Colonic mucosa (tissue), 4 donors: ENCODE measurements at regions not wholly inside any gene's neighbourhood (a gene's known extent, or its start where the extent isn't known, plus 50 kb on each side); places are given as distances from the start of the nearest gene placed in this dataset.

ENCODE experiments used
- DNase-seq: peaks from one replicate; pipeline ENCODE4 v3.0.0-alpha.2; 2020
- H3K27ac ChIP-seq: fragments of 200-600 bp; one replicate; pipeline ENCODE4 v1.8.0; 2021
- H3K27me3 ChIP-seq: fragments of 200-600 bp; one replicate; pipeline ENCODE4 v1.8.0; 2021
- H3K36me3 ChIP-seq: fragments of 200-600 bp; one replicate; pipeline ENCODE4 v1.8.0; 2021
- H3K4me1 ChIP-seq: fragments of 200-600 bp; one replicate; pipeline ENCODE4 v1.8.0; 2021; ENCODE audit warnings: mild to moderate bottlenecking
- H3K4me3 ChIP-seq: fragments of 200-600 bp; one replicate; pipeline ENCODE4 v1.8.0; 2021
- H3K9ac ChIP-seq, 2 donors: one replicate each; pipeline ENCODE4 v1.7.0; 2013; ENCODE audit warnings: control low read depth in 2 of 2, low read depth in 2 of 2, low read length in 2 of 2
- H3K9me3 ChIP-seq: fragments of 200-600 bp; one replicate; pipeline ENCODE4 v1.8.0; 2021
- CTCF ChIP-seq: fragments of 200-600 bp; IDR thresholded peaks from one replicate; pipeline ENCODE4 v1.8.0; 2022; ENCODE audit warnings: antibody characterized with exemption, mild to moderate bottlenecking
- intact Hi-C: fragments of 100-400 bp; cut with DNase I; formaldehyde crosslinking; loops from one replicate; pipeline ENCODE4 v1.14.1; 2022
- donor health status: healthy.
- donor health status: DM: no; HTN: no; CAD: no.
- donor health status: DM: no; HTN: no; CAD: no.

GRCh38 chr21:31599013-31599412 lies 60.5 kb upstream of the SOD1 start:
- no peak overlapping the region for H3K27ac ChIP-seq
- no peaks in the 10 kb centered on the region for H3K4me1 ChIP-seq
- H3K36me3 ChIP-seq = no peaks in the 10 kb centered on the region
- no peak overlapping the region for H3K9ac ChIP-seq
- intact Hi-C loops = no loop called here
- DNase-seq = no peak
- no peak for TF ChIP-seq CTCF
- no peaks in the 10 kb centered on the region for H3K9me3 ChIP-seq
- H3K4me3 ChIP-seq = no peak overlapping the region
- no peaks in the 10 kb centered on the region for H3K27me3 ChIP-seq

- no peaks in the 10 kb centered on the region for H3K9me3 ChIP-seq
- no peaks in the 10 kb centered on the region for H3K36me3 ChIP-seq
- no peaks in the 10 kb centered on the region for H3K27me3 ChIP-seq
- no peak overlapping the region for H3K9ac ChIP-seq
- DNase-seq = no peak
- intact Hi-C loops = no loop called here
- no peak overlapping the region for H3K4me3 ChIP-seq
- TF ChIP-seq CTCF = no peak
- H3K4me1 ChIP-seq = no peaks in the 10 kb centered on the region
- no peak overlapping the region for H3K27ac ChIP-seq
Observed at GRCh38 chr21:31597683-31598082, 61.8 kb upstream of the SOD1 start.

GRCh38 chr21:31596055-31596454 lies 63.4 kb upstream of the SOD1 start:
- Histone ChIP-seq H3K9me3 (no peaks in the 10 kb centered on the region), H3K27me3 (no peaks in the 10 kb centered on the region), H3K9ac (no peak overlapping the region), H3K4me3 (no peak overlapping the region), H3K36me3 (no peaks in the 10 kb centered on the region), H3K4me1 (no peaks in the 10 kb centered on the region), H3K27ac (no peak overlapping the region)
- DNase-seq = no peak
- TF ChIP-seq CTCF = no peak
- intact Hi-C loops = no loop called here

- intact Hi-C loops = no loop called here
- no peak overlapping the region for H3K9ac ChIP-seq
- H3K9me3 ChIP-seq = no peaks in the 10 kb centered on the region
- H3K27ac ChIP-seq = no peak overlapping the region
- no peaks in the 10 kb centered on the region for H3K27me3 ChIP-seq
- H3K4me1 ChIP-seq = no peaks in the 10 kb centered on the region
- no peak overlapping the region for H3K4me3 ChIP-seq
- H3K36me3 ChIP-seq = no peaks in the 10 kb centered on the region
- no peak for DNase-seq
- TF ChIP-seq CTCF = no peak
Observed at GRCh38 chr21:31594726-31595125, 64.8 kb upstream of the SOD1 start.

- TF ChIP-seq CTCF = no peak
- no peak for DNase-seq
- Histone ChIP-seq H3K27ac (no peak overlapping the region), H3K9ac (no peak overlapping the region), H3K4me1 (no peaks in the 10 kb centered on the region), H3K4me3 (no peak overlapping the region), H3K27me3 (no peaks in the 10 kb centered on the region), H3K36me3 (no peaks in the 10 kb centered on the region), H3K9me3 (no peaks in the 10 kb centered on the region)
- intact Hi-C loops = no loop called here
Observed at GRCh38 chr21:31594279-31594678, 65.2 kb upstream of the SOD1 start.
